OCI-LY1 (cell line): ENCODE measurements at regions not wholly inside any gene's neighbourhood (a gene's known extent, or its start where the extent isn't known, plus 50 kb on each side); places are given as distances from the start of the nearest gene placed in this dataset.

Experiments used
- CTCF ChIP-seq: fragments of 200-600 bp; sonication (generic), shearing (Covaris generic); IDR thresholded peaks from 2 replicates; pipeline ENCODE4 v1.5.1; 2017; ENCODE audit warnings: mild to moderate bottlenecking, antibody characterized with exemption, low read length, moderate library complexity, mixed read lengths
- EZH2 ChIP-seq: fragments of 200-600 bp; sonication (generic), shearing (Covaris generic); IDR thresholded peaks from 2 replicates; pipeline ENCODE4 v1.8.0; 2017; ENCODE audit warnings: borderline replicate concordance, mixed run types, mild to moderate bottlenecking, antibody characterized with exemption, low read length, moderate library complexity, mixed read lengths

DNA sequence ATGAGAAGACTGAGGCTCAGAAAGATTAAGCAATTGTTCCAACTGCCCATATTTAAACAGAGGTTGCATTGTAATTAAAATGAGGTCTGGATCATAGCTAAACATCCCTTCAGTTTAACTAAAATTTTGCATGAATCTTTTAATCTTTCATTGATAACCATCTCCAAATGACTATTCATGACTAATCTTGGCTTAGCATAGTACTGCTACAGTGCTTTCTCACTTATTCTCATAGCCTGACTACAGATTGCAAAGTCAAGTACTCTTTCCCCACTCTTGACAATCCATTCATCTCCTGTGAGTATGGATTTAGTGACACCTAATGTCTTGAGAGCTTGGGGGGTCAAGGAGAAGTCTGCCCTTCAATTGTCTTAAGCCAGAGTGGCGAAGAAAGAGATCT is 258.4 kb downstream of the RFC3 start:
- TF ChIP-seq CTCF (no peak), EZH2 (no peak)
